H9 (cell line): ENCODE measurements at regions not wholly inside any gene's neighbourhood (a gene's known extent, or its start where the extent isn't known, plus 50 kb on each side); places are given as distances from the start of the nearest gene placed in this dataset.

Experiments
- DNase-seq: peaks from one replicate; pipeline ENCODE4 v3.0.0-alpha.2; 2017
- H2AFZ ChIP-seq: one replicate; pipeline ENCODE4 v1.6.1; 2013; ENCODE audit warnings: mild to moderate bottlenecking, low read length, control low read depth, moderate library complexity
- H2AK5ac ChIP-seq: 2 replicates; pipeline ENCODE4 v1.6.1; 2013; ENCODE audit warnings: low read length, control low read depth, mixed read lengths; ENCODE audit not compliant: insufficient read length
- H2BK120ac ChIP-seq: one replicate; pipeline ENCODE4 v1.6.1; 2013; ENCODE audit warnings: low read depth, mild to moderate bottlenecking, low read length, control low read depth, inconsistent platforms; ENCODE audit not compliant: poor library complexity, severe bottlenecking
- H2BK12ac ChIP-seq: 2 replicates; pipeline ENCODE4 v1.6.1; 2013; ENCODE audit warnings: low read length, control low read depth, mixed read lengths, low read depth; ENCODE audit not compliant: insufficient read length
- H2BK15ac ChIP-seq: 2 replicates; pipeline ENCODE4 v1.6.1; 2013; ENCODE audit warnings: low read depth, low read length, control low read depth
- H2BK20ac ChIP-seq: one replicate; pipeline ENCODE4 v1.6.1; 2013; ENCODE audit warnings: low read depth, mild to moderate bottlenecking, low read length, control low read depth, inconsistent platforms; ENCODE audit not compliant: poor library complexity, severe bottlenecking
- H2BK5ac ChIP-seq: 2 replicates; pipeline ENCODE4 v1.6.1; 2013; ENCODE audit warnings: low read length, control low read depth, mixed read lengths; ENCODE audit not compliant: insufficient read length
- H3K14ac ChIP-seq: 2 replicates; pipeline ENCODE4 v1.6.1; 2013; ENCODE audit warnings: low read length, control low read depth; ENCODE audit not compliant: insufficient read depth
- H3K18ac ChIP-seq: 2 replicates; pipeline ENCODE4 v1.6.1; 2013; ENCODE audit warnings: low read depth, mild to moderate bottlenecking, mixed read lengths, low read length, control low read depth; ENCODE audit not compliant: insufficient read length
- H3K23ac ChIP-seq: 2 replicates; pipeline ENCODE4 v1.6.1; 2013; ENCODE audit warnings: low read length, control low read depth, mixed read lengths, low read depth; ENCODE audit not compliant: insufficient read length
- H3K23me2 ChIP-seq: 2 replicates; pipeline ENCODE4 v1.6.1; 2013; ENCODE audit warnings: low read depth, mild to moderate bottlenecking, mixed read lengths, low read length, control low read depth; ENCODE audit not compliant: insufficient read length, poor library complexity, severe bottlenecking
- H3K27ac ChIP-seq: 2 replicates; pipeline ENCODE4 v1.5.1; 2013; ENCODE audit warnings: low read length, control low read depth, mixed read lengths, low read depth; ENCODE audit not compliant: insufficient read length
- H3K27me3 ChIP-seq: 2 replicates; pipeline ENCODE4 v1.6.1; 2013; ENCODE audit warnings: low read length, control low read depth, inconsistent platforms; ENCODE audit not compliant: insufficient read depth
- H3K4ac ChIP-seq: 2 replicates; pipeline ENCODE4 v1.6.1; 2013; ENCODE audit warnings: low read depth, mild to moderate bottlenecking, control low read depth, inconsistent platforms, low read length, moderate library complexity
- H3K4me1 ChIP-seq: 2 replicates; pipeline ENCODE4 v1.6.1; 2013; ENCODE audit warnings: low read length, control low read depth, inconsistent platforms; ENCODE audit not compliant: insufficient read depth
- H3K4me2 ChIP-seq: 2 replicates; pipeline ENCODE4 v1.6.1; 2013; ENCODE audit warnings: low read length, control low read depth, mixed read lengths; ENCODE audit not compliant: insufficient read length, insufficient read depth
- H3K56ac ChIP-seq: 2 replicates; pipeline ENCODE4 v1.6.1; 2013; ENCODE audit warnings: low read depth, mild to moderate bottlenecking, mixed read lengths, low read length, control low read depth; ENCODE audit not compliant: insufficient read length
- H3K79me1 ChIP-seq: 2 replicates; pipeline ENCODE4 v1.6.1; 2013; ENCODE audit warnings: low read depth, mild to moderate bottlenecking, moderate library complexity, low read length, control low read depth, inconsistent platforms; ENCODE audit not compliant: insufficient read depth, poor library complexity, severe bottlenecking
- H3K79me2 ChIP-seq: 2 replicates; pipeline ENCODE4 v1.6.1; 2013; ENCODE audit warnings: low read length, control low read depth, inconsistent platforms; ENCODE audit not compliant: insufficient read depth
- H3K9ac ChIP-seq: 2 replicates; pipeline ENCODE4 v1.6.1; 2013; ENCODE audit warnings: low read length, control low read depth, mixed read lengths; ENCODE audit not compliant: insufficient read length; ENCODE audit errors: extremely low read depth
- H3K9me3 ChIP-seq: one replicate; pipeline ENCODE4 v1.6.1; 2013; ENCODE audit warnings: low read depth, low read length, inconsistent platforms; ENCODE audit not compliant: control insufficient read depth
- H3T11ph ChIP-seq: one replicate; pipeline ENCODE4 v1.6.1; 2013; ENCODE audit warnings: mild to moderate bottlenecking, low read length, control low read depth, inconsistent platforms
- H4K20me1 ChIP-seq: one replicate; pipeline ENCODE4 v1.6.1; 2013; ENCODE audit not compliant: control insufficient read depth, insufficient read length, insufficient read depth
- H4K5ac ChIP-seq: 2 replicates; pipeline ENCODE4 v1.6.1; 2013; ENCODE audit warnings: low read depth, mild to moderate bottlenecking, mixed read lengths, low read length, control low read depth; ENCODE audit not compliant: insufficient read length
- H4K8ac ChIP-seq: replicated peaks from 2 replicates; pipeline ENCODE4 v1.6.1; 2013; ENCODE audit warnings: low read length, control low read depth, mixed read lengths, low read depth; ENCODE audit not compliant: insufficient read length
- H4K91ac ChIP-seq: 2 replicates; pipeline ENCODE4 v1.6.1; 2013; ENCODE audit warnings: low read depth, mild to moderate bottlenecking, moderate library complexity, mixed read lengths, low read length, control low read depth; ENCODE audit not compliant: insufficient read length
- H3K27ac Mint-ChIP-seq, 3 experiments: 2 replicates in 2 of 3; 3 replicates in 1 of 3; pipeline ENCODE4 v1.8.0; 2020 to 2021; ENCODE audit warnings: mixed read lengths in 3 of 3, mild to moderate bottlenecking in 1 of 3, moderate library complexity in 1 of 3
- H3K27me3 Mint-ChIP-seq: 2 replicates; pipeline ENCODE4 v1.8.0; 2021; ENCODE audit warnings: low read depth, mild to moderate bottlenecking, moderate library complexity, mixed read lengths
- H3K36me3 Mint-ChIP-seq, 3 experiments: 2 replicates in 2 of 3; 3 replicates in 1 of 3; pipeline ENCODE4 v1.8.0; 2020 to 2021; ENCODE audit warnings: low read depth in 3 of 3, mixed read lengths in 3 of 3; ENCODE audit not compliant: insufficient read depth in 1 of 3
- H3K4me1 Mint-ChIP-seq, 2 experiments: 2 replicates each; pipeline ENCODE4 v1.8.0; 2020; ENCODE audit warnings: mixed read lengths in 2 of 2
- H3K4me3 Mint-ChIP-seq, 2 experiments: 2 replicates in 1 of 2; 3 replicates in 1 of 2; pipeline ENCODE4 v1.8.0; 2020 to 2021; ENCODE audit warnings: mild to moderate bottlenecking in 2 of 2, mixed read lengths in 2 of 2, moderate library complexity in 1 of 2
- H3K9me3 Mint-ChIP-seq, 2 experiments: 2 replicates in 1 of 2; 3 replicates in 1 of 2; pipeline ENCODE4 v1.8.0; 2020; ENCODE audit warnings: mild to moderate bottlenecking in 2 of 2, mixed read lengths in 2 of 2, moderate library complexity in 1 of 2
- WGBS: extraction: QIAGEN DNeasy Blood & Tissue Kit; methylation state at CpG from one replicate; pipeline ENCODE4 v1.1.7; 2013; ENCODE audit warnings: missing lambda C conversion rate, low lambda C conversion rate, mixed read lengths; ENCODE audit not compliant: insufficient read length; ENCODE audit errors: extremely low coverage; 5-methylcytosine and 5-hydroxymethylcytosine counted together
- TF ChIP-seq, protein P1 (sequence below): fragments of 200-600 bp; sonication (generic); conservative IDR thresholded peaks from 3 replicates; pipeline ENCODE4 v1.8.0; 2021; ENCODE audit warnings: antibody characterized with exemption, mild to moderate bottlenecking

GRCh38 chr4:12778706-12779105 is 705.4 kb downstream of the RAB28 start:
- Mint-ChIP-seq H3K27ac (no peak overlapping the region), H3K9me3 (no peaks in the 10 kb centered on the region), H3K27me3 (no peaks in the 10 kb centered on the region), H3K4me3 (no peak overlapping the region), H3K36me3 (no peaks in the 10 kb centered on the region), H3K4me1 (no peaks in the 10 kb centered on the region)
- H3K23me2 ChIP-seq = no peaks in the 10 kb centered on the region
- no peak overlapping the region for H3T11ph ChIP-seq
- no peak overlapping the region for H2AFZ ChIP-seq
- no peak overlapping the region for H3K14ac ChIP-seq
- TF ChIP-seq, protein P1, sequence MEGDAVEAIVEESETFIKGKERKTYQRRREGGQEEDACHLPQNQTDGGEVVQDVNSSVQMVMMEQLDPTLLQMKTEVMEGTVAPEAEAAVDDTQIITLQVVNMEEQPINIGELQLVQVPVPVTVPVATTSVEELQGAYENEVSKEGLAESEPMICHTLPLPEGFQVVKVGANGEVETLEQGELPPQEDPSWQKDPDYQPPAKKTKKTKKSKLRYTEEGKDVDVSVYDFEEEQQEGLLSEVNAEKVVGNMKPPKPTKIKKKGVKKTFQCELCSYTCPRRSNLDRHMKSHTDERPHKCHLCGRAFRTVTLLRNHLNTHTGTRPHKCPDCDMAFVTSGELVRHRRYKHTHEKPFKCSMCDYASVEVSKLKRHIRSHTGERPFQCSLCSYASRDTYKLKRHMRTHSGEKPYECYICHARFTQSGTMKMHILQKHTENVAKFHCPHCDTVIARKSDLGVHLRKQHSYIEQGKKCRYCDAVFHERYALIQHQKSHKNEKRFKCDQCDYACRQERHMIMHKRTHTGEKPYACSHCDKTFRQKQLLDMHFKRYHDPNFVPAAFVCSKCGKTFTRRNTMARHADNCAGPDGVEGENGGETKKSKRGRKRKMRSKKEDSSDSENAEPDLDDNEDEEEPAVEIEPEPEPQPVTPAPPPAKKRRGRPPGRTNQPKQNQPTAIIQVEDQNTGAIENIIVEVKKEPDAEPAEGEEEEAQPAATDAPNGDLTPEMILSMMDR = no peak
- H3K4ac ChIP-seq = no peak overlapping the region
- no peak overlapping the region for H3K9ac ChIP-seq
- no peak overlapping the region for H3K27ac ChIP-seq
- DNase-seq = no peak
- H4K91ac ChIP-seq = no peak overlapping the region
- no peaks in the 10 kb centered on the region for H3K9me3 ChIP-seq
- H2BK120ac ChIP-seq = no peak overlapping the region
- H2BK20ac ChIP-seq = no peak overlapping the region
- no peak overlapping the region for H3K56ac ChIP-seq
- no peak overlapping the region for H2BK15ac ChIP-seq
- H4K20me1 ChIP-seq = no peaks in the 10 kb centered on the region
- H4K8ac ChIP-seq = no peak overlapping the region
- no peak overlapping the region for H2BK12ac ChIP-seq
- no peaks in the 10 kb centered on the region for H3K27me3 ChIP-seq
- no peaks in the 10 kb centered on the region for H3K4me1 ChIP-seq
- H3K18ac ChIP-seq = no peak overlapping the region
- no peaks in the 10 kb centered on the region for H3K79me1 ChIP-seq
- no peak overlapping the region for H4K5ac ChIP-seq
- H3K79me2 ChIP-seq = no peaks in the 10 kb centered on the region
- no peak overlapping the region for H2AK5ac ChIP-seq
- no peak overlapping the region for H2BK5ac ChIP-seq
- no CpG with 5 or more reads among the region's 4 CpGs for WGBS
- no peak overlapping the region for H3K4me2 ChIP-seq
- no peak overlapping the region for H3K23ac ChIP-seq
